RWPE2 (cell line): ENCODE measurements at regions not wholly inside any gene's neighbourhood (a gene's known extent, or its start where the extent isn't known, plus 50 kb on each side); places are given as distances from the start of the nearest gene placed in this dataset.

ENCODE experiments used
- ATAC-seq: fragments of 200-7000 bp; cut with Tn5 transposase; 3 replicates; pipeline ENCODE4 v1.9.1; 2021; ENCODE audit warnings: low read depth
- DNase-seq: peaks from one replicate; pipeline ENCODE4 v3.0.0-alpha.2; 2020; ENCODE audit warnings: low spot score
- H3K27ac ChIP-seq: fragments of 450-650 bp; 2 replicates; pipeline ENCODE4 v1.5.1; 2017; ENCODE audit warnings: mild to moderate bottlenecking; ENCODE audit not compliant: poor library complexity, severe bottlenecking
- H3K27me3 ChIP-seq: fragments of 250-450 bp; sonication (Bioruptor Pico); 2 replicates; pipeline ENCODE4 v1.5.1; 2021; ENCODE audit warnings: mild to moderate bottlenecking, moderate library complexity; ENCODE audit not compliant: insufficient read depth, poor library complexity, severe bottlenecking
- H3K36me3 ChIP-seq: fragments of 250-450 bp; sonication (Bioruptor Pico); 2 replicates; pipeline ENCODE4 v1.5.1; 2020; ENCODE audit warnings: low read depth, mild to moderate bottlenecking, moderate library complexity
- H3K4me1 ChIP-seq: fragments of 250-450 bp; sonication (Bioruptor Pico); 2 replicates; pipeline ENCODE4 v1.5.1; 2021; ENCODE audit warnings: mild to moderate bottlenecking, moderate library complexity; ENCODE audit not compliant: insufficient read depth, poor library complexity, severe bottlenecking
- H3K4me3 ChIP-seq: fragments of 250-450 bp; sonication (Bioruptor Pico); 2 replicates; pipeline ENCODE4 v1.5.1; 2021; ENCODE audit warnings: mild to moderate bottlenecking, moderate library complexity; ENCODE audit not compliant: severe bottlenecking
- H3K9me3 ChIP-seq: fragments of 250-450 bp; sonication (Bioruptor Pico); 2 replicates; pipeline ENCODE4 v1.5.1; 2021; ENCODE audit warnings: mild to moderate bottlenecking, moderate library complexity; ENCODE audit not compliant: severe bottlenecking
- TF ChIP-seq, protein P1 (sequence below): fragments of 450-650 bp; IDR thresholded peaks from one replicate; pipeline ENCODE4 v1.5.1; 2017; ENCODE audit warnings: mild to moderate bottlenecking, moderate library complexity; ENCODE audit not compliant: poor library complexity, severe bottlenecking

DNA sequence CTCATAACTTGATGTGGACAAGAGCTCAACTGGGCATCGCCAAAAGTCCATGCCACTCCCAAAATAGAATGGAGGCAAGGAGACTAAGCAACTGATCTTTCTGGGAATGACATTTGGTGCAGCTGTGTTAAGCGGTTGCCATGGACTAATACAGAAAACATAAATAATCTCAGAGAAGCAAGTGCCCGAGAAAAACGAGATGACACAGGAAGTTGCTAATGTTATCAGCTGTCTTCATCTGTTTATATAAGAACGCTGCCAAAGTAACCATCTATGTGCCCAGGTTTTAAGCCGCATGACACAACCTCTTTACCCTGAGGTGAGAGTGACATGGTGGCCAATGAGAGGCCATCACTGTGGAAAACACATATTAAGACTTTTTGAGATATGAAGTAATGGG, 54.9 kb upstream of the SACS start:
- Histone ChIP-seq H3K27me3 (no peaks in the 10 kb centered on the region), H3K36me3 (no peaks in the 10 kb centered on the region), H3K4me1 (no peaks in the 10 kb centered on the region), H3K4me3 (no peak overlapping the region), H3K27ac (no peak overlapping the region), H3K9me3 (no peaks in the 10 kb centered on the region)
- TF ChIP-seq, protein P1, sequence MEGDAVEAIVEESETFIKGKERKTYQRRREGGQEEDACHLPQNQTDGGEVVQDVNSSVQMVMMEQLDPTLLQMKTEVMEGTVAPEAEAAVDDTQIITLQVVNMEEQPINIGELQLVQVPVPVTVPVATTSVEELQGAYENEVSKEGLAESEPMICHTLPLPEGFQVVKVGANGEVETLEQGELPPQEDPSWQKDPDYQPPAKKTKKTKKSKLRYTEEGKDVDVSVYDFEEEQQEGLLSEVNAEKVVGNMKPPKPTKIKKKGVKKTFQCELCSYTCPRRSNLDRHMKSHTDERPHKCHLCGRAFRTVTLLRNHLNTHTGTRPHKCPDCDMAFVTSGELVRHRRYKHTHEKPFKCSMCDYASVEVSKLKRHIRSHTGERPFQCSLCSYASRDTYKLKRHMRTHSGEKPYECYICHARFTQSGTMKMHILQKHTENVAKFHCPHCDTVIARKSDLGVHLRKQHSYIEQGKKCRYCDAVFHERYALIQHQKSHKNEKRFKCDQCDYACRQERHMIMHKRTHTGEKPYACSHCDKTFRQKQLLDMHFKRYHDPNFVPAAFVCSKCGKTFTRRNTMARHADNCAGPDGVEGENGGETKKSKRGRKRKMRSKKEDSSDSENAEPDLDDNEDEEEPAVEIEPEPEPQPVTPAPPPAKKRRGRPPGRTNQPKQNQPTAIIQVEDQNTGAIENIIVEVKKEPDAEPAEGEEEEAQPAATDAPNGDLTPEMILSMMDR = no peak
- no peak; the same call in 2 of the 3 replicates for ATAC-seq
- no peak for DNase-seq

DNA sequence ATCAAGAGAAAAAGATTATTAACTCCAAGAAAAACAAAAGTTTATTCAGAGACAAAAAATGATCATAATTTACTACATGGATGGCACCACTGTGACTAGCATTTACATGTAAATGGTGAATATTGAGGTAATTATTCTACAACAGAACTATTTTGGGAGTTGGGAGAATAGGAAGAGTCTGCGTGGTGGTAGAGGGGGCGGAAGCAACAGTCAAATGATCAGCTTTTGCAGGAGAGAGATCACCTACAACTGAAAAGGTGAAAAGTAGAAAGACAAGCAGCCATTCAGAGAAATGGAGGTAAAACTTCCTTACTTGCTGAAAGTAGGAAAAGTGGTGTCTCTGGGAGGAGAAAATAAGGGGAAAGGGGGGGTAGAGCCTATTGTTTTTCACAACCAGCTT, 62.8 kb upstream of the SACS start:
- no peak for DNase-seq
- Histone ChIP-seq H3K9me3 (no peaks in the 10 kb centered on the region), H3K4me1 (no peaks in the 10 kb centered on the region), H3K36me3 (no peaks in the 10 kb centered on the region), H3K27ac (no peak overlapping the region), H3K27me3 (no peaks in the 10 kb centered on the region), H3K4me3 (no peak overlapping the region)
- TF ChIP-seq, protein P1 = no peak
- ATAC-seq = no peak

DNA sequence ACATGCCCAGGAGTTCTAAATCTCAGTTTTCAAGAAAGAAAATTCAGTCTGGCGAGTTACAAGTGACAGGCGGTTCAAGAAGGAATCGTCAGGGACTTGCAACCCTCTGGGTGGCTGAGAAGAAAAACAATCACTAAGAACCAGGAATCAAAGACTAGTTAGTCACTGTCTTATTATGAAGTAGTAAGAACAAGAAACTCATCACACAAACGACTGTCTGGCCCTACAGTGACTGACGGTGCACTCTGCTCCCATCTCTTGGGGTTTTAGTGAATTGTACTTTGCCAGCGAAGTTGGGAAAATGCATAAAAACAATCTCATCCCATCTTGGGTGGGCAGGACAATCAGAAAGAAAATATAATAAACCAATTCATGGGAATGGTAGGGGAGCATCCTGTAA, 63.7 kb upstream of the SACS start:
- TF ChIP-seq, protein P1 = no peak
- H3K4me1 ChIP-seq = no peaks in the 10 kb centered on the region
- no peaks in the 10 kb centered on the region for H3K9me3 ChIP-seq
- no peak for DNase-seq
- no peak overlapping the region for H3K27ac ChIP-seq
- no peak overlapping the region for H3K4me3 ChIP-seq
- no peak for ATAC-seq
- no peaks in the 10 kb centered on the region for H3K27me3 ChIP-seq
- no peaks in the 10 kb centered on the region for H3K36me3 ChIP-seq

GRCh38 chr13:23500849-23501248, 67.3 kb upstream of the SACS start:
- DNase-seq (no peak), ATAC-seq (no peak)
- no peak overlapping the region for H3K27ac ChIP-seq
- H3K4me3 ChIP-seq = no peak overlapping the region
- no peaks in the 10 kb centered on the region for H3K36me3 ChIP-seq
- TF ChIP-seq, protein P1 = no peak
- no peaks in the 10 kb centered on the region for H3K9me3 ChIP-seq
- no peaks in the 10 kb centered on the region for H3K27me3 ChIP-seq
- H3K4me1 ChIP-seq = no peaks in the 10 kb centered on the region

GRCh38 chr13:23504180-23504579, 66.0 kb upstream of the TNFRSF19 start:
- no peaks in the 10 kb centered on the region for H3K36me3 ChIP-seq
- DNase-seq = no peak
- no peak for ATAC-seq
- no peaks in the 10 kb centered on the region for H3K4me1 ChIP-seq
- TF ChIP-seq, protein P1 = no peak
- H3K27ac ChIP-seq = no peak overlapping the region
- no peak overlapping the region for H3K4me3 ChIP-seq
- no peaks in the 10 kb centered on the region for H3K27me3 ChIP-seq
- H3K9me3 ChIP-seq = no peaks in the 10 kb centered on the region
